ENCODE measurements at regions not wholly inside any gene's neighbourhood (a gene's known extent, or its start where the extent isn't known, plus 50 kb on each side); places are given as distances from the start of the nearest gene placed in this dataset.

DNA sequence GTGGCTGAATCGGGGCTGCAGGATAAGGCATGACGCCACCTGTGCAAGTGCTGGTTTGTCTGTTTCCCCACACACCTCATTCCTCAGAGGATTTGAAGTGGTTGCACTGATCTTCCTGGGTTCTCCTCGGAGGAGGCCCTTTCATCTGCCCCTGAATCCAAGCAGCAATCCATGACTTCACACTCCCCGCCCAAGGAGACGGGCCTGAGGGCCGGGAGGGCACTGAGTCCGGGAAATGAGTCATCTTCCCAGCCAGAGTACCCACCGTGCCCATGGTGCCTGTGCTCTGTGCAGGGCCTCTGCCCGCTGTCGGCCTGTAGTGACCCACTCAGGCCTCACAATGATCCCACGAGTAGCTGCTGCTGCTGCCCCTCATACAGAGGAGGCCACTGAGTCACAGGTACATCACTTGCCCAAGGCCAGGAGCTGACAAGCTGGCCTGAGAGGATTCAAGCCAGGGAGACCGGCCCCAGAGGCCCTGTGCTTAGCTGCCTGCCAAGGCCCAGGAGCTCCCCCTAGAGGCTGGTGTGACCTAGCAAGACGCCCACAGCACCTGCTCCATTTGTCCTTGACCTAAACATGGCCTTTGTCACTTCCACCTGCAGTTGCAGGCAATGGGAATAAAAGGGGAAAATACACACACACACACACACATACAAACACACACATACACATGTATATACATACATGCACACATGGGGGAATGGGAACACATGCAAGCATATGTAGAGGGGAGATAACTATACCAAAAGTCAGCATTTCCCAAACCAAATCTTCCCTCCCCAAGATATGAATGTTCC lies 240.0 kb downstream of the C16orf95 start:
- Histone ChIP-seq H3K9me3 (peaks cover 9% of the 10 kb centered on the region; the same call in 1 of the 2 replicates), H3K4me3 (no peak overlapping the region), H3K4me1 (no peaks in the 10 kb centered on the region), H3K36me3 (replicated peaks) (no peaks in the 10 kb centered on the region), H3K27me3 (ENCODE audit: low read depth) (no peaks in the 10 kb centered on the region)
- in situ Hi-C loops (cut with MboI; ENCODE audit: low sequenced_read_pairs): no loop called here
- peak; percentile 24 to 83 for DNase-seq (ENCODE audit: low spot score in 2 of 2)

DNA sequence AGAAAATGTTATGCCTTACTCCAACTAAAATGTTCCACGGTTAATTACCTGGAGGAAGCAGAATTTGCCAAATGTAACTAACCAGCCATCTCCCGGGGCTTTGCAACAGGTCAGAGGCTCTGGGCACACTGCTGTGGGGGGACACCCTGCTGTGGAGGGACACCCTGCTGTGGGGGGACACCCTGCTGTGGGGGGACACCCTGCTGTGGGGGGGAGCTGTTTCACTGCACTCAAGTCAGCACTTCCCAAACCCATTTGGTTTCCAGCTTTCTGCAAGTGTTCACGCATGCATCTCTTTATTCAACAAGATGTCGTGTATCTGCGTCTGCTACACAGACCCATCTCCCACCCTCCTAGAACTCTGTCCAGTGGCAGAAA lies 239.5 kb downstream of the C16orf95 start:
- Histone ChIP-seq H3K9me3 (peaks cover 9% of the 10 kb centered on the region; the same call in 1 of the 2 replicates), H3K27me3 (ENCODE audit: low read depth) (no peaks in the 10 kb centered on the region), H3K36me3 (replicated peaks) (no peaks in the 10 kb centered on the region), H3K4me1 (no peaks in the 10 kb centered on the region), H3K4me3 (no peak overlapping the region)
- in situ Hi-C loops (cut with MboI; ENCODE audit: low sequenced_read_pairs): no loop called here
- DNase-seq (ENCODE audit: low spot score in 2 of 2): no peak

DNA sequence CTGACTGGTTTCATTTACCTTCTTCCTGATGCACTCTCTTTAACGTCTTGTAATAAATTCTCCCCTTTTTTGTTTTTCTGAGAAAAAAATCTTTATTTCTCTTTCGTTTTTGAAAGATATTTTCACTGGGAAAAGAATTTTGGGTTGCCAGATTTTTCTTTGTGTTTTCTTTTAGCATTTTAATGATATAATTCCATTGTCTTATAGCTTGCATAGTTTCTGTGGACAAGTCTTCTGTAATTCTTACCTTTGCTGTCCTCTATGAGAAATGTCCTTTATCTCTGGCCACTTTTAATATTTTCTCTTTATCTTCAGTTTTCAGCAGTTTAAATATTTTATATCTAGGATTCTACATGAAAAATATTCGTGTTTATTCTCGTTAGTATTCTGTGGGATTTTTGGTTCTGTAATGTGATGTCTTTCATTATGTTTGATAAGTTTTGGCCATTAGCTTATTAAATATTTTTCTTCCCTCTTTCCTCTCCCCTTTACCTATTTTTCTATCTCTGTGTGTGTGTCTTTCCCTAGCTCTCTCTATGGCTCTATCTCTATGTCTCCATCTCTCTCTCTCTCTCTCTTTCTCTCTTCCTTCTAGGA lies 236.5 kb downstream of the C16orf95 start:
- Histone ChIP-seq H3K9me3 (peaks cover 9% of the 10 kb centered on the region; the same call in 1 of the 2 replicates), H3K4me3 (no peak overlapping the region), H3K27me3 (ENCODE audit: low read depth) (no peaks in the 10 kb centered on the region; the same call in 1 of the 2 replicates), H3K36me3 (replicated peaks) (no peaks in the 10 kb centered on the region), H3K4me1 (no peaks in the 10 kb centered on the region)
- DNase-seq (ENCODE audit: low spot score in 2 of 2): no peak
- in situ Hi-C loops (cut with MboI; ENCODE audit: low sequenced_read_pairs): no loop called here

GRCh38 chr16:87085441-87085840 lies 231.8 kb downstream of the C16orf95 start:
- Histone ChIP-seq H3K4me1 (no peaks in the 10 kb centered on the region), H3K4me3 (no peak overlapping the region), H3K36me3 (replicated peaks) (no peaks in the 10 kb centered on the region), H3K27me3 (ENCODE audit: low read depth) (no peaks in the 10 kb centered on the region; the same call in 1 of the 2 replicates), H3K9me3 (peaks cover 5% of the 10 kb centered on the region; the same call in 1 of the 2 replicates)
- in situ Hi-C loops (cut with MboI; ENCODE audit: low sequenced_read_pairs): no loop called here
- DNase-seq (ENCODE audit: low spot score in 2 of 2): no peak

- Histone ChIP-seq H3K27me3 (ENCODE audit: low read depth) (no peaks in the 10 kb centered on the region; the same call in 1 of the 2 replicates), H3K36me3 (replicated peaks) (no peaks in the 10 kb centered on the region), H3K4me1 (no peaks in the 10 kb centered on the region), H3K9me3 (peaks cover 5% of the 10 kb centered on the region; the same call in 1 of the 2 replicates), H3K4me3 (no peak overlapping the region)
- no peak for DNase-seq (ENCODE audit: low spot score in 2 of 2)
- in situ Hi-C loops (cut with MboI; ENCODE audit: low sequenced_read_pairs): no loop called here
These were observed 231.0 kb downstream of the C16orf95 start for GRCh38 chr16:87086156-87086555.

DNA sequence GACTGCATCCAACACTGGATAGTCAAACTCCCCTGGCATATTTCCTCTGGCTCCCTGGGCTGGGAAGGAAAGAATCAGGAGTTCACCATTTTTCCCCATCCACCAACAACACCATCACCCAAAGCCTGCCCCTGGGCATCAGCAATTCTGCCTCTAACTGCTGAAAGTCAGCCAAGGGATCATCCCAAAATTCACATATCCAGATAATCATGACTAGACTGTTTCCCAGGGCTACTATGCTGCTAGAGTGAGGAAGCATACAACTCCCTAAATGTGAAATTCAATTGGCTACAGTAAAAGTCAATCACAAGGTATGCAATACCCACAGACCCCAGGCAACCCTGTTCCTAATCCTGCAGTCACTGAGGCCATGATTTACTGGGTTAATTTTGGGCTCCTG lies 230.6 kb downstream of the C16orf95 start:
- no peaks in the 10 kb centered on the region; the same call in 1 of the 2 replicates for H3K27me3 ChIP-seq (ENCODE audit: low read depth)
- DNase-seq (ENCODE audit: low spot score in 2 of 2): no peak
- H3K4me1 ChIP-seq: no peaks in the 10 kb centered on the region
- in situ Hi-C loops (cut with MboI; ENCODE audit: low sequenced_read_pairs): no loop called here
- H3K36me3 ChIP-seq (replicated peaks): no peaks in the 10 kb centered on the region
- peaks cover under 1% of the 10 kb centered on the region; the same call in 1 of the 2 replicates for H3K9me3 ChIP-seq
- no peak overlapping the region for H3K4me3 ChIP-seq

- in situ Hi-C loops (cut with MboI; ENCODE audit: low sequenced_read_pairs): no loop called here
- no peaks in the 10 kb centered on the region for H3K9me3 ChIP-seq
These were observed 224.2 kb downstream of the C16orf95 start for GRCh38 chr16:87092958-87093357.

DNA sequence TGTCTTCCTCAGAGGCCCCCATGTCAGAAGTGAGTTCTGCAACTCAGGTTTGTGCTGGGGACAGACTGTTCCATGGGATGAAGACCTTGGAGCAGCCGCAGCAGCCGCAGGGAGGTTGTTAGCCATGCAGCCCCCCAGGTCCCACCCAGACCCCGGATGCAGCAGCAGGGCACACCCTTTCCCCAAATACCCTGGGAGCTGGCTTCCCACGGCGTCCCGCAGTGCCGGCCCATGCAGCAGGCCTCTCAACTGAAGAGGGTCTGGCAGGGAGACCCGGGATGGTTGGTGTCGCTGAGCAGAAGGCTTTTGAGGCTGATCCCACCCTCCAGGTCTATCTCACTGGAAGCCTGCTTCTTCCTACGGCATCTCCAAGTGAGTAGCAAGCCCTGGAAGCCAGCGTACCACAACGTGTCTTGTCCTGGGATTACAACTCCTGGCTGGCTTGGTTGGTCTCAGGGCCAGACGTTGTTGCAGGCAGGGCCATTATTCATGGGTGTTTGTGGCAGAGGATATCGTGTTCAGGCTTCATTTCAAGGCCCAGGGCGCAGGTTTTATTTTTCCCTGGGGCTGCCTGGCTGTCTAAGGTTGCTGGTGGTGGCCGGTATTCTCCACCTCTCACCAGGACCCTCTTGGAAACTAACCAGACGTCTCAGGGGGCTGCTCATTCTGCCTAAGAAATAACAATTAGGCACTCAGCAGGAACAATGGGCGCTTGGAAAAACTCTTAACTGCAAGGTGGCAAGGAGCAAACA lies 223.2 kb downstream of the C16orf95 start:
- peaks cover 2% of the 10 kb centered on the region; the same call in 1 of the 2 replicates for H3K4me1 ChIP-seq
- H3K9me3 ChIP-seq: no peaks in the 10 kb centered on the region
- H3K27me3 ChIP-seq (ENCODE audit: low read depth): no peaks in the 10 kb centered on the region
- in situ Hi-C loops (cut with MboI; ENCODE audit: low sequenced_read_pairs): no loop called here
- H3K4me3 ChIP-seq: no peak overlapping the region
- no peak for DNase-seq (ENCODE audit: low spot score in 2 of 2)
- H3K36me3 ChIP-seq (replicated peaks): no peaks in the 10 kb centered on the region

More at GRCh38 chr16:87092958-87093357, 224.2 kb downstream of the C16orf95 start:
- Histone ChIP-seq H3K4me1 (no peaks in the 10 kb centered on the region), H3K36me3 (replicated peaks) (no peaks in the 10 kb centered on the region), H3K4me3 (no peak overlapping the region), H3K27me3 (ENCODE audit: low read depth) (no peaks in the 10 kb centered on the region)
- DNase-seq (ENCODE audit: low spot score in 2 of 2): no peak

- Histone ChIP-seq H3K9me3 (no peaks in the 10 kb centered on the region), H3K36me3 (replicated peaks) (no peaks in the 10 kb centered on the region), H3K4me1 (peaks cover 7% of the 10 kb centered on the region), H3K4me3 (no peak overlapping the region), H3K27me3 (ENCODE audit: low read depth) (no peaks in the 10 kb centered on the region)
- in situ Hi-C loops (cut with MboI; ENCODE audit: low sequenced_read_pairs): no loop called here
- no peak for DNase-seq (ENCODE audit: low spot score in 2 of 2)
These were observed 222.7 kb downstream of the C16orf95 start for GRCh38 chr16:87094556-87094865.

DNA sequence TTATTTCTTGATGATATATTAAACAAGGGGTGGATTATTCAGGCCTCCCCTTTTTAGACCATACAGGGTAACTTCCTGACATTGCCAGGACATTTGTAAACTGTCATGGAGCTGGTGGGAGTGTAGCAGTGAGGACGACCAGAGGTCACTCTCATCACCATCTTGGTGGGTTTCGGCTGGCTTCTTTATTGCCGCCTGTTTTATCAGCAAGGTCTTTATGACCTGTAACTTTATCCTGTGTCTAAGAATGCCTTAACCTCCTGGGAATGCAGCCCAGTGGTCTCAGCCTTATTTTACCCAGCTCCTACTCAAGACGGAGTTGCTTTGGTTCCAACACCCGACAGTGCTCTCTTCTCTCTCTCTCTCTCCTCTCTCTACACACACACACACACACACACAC lies 221.9 kb downstream of the C16orf95 start:
- H3K27me3 ChIP-seq (ENCODE audit: low read depth): no peaks in the 10 kb centered on the region
- no peak overlapping the region for H3K4me3 ChIP-seq
- in situ Hi-C loops (cut with MboI; ENCODE audit: low sequenced_read_pairs): no loop called here
- no peak for DNase-seq (ENCODE audit: low spot score in 2 of 2)
- H3K4me1 ChIP-seq: peaks cover 10% of the 10 kb centered on the region
- H3K9me3 ChIP-seq: no peaks in the 10 kb centered on the region
- H3K36me3 ChIP-seq (replicated peaks): no peaks in the 10 kb centered on the region

- no peaks in the 10 kb centered on the region for H3K36me3 ChIP-seq (replicated peaks)
- peaks cover 10% of the 10 kb centered on the region for H3K4me1 ChIP-seq
- in situ Hi-C loops (cut with MboI; ENCODE audit: low sequenced_read_pairs): no loop called here
- no peaks in the 10 kb centered on the region for H3K27me3 ChIP-seq (ENCODE audit: low read depth)
- H3K9me3 ChIP-seq: no peaks in the 10 kb centered on the region
- DNase-seq (ENCODE audit: low spot score in 2 of 2): no peak
- no peak overlapping the region for H3K4me3 ChIP-seq
These were observed 220.4 kb downstream of the C16orf95 start for GRCh38 chr16:87096746-87097333.

GRCh38 chr16:87098361-87098760 lies 218.8 kb downstream of the C16orf95 start:
- Histone ChIP-seq H3K4me3 (no peak overlapping the region), H3K4me1 (peaks cover 10% of the 10 kb centered on the region), H3K9me3 (no peaks in the 10 kb centered on the region), H3K27me3 (ENCODE audit: low read depth) (no peaks in the 10 kb centered on the region), H3K36me3 (replicated peaks) (no peaks in the 10 kb centered on the region)
- no peak for DNase-seq (ENCODE audit: low spot score in 2 of 2)
- in situ Hi-C loops (cut with MboI; ENCODE audit: low sequenced_read_pairs): no loop called here

DNA sequence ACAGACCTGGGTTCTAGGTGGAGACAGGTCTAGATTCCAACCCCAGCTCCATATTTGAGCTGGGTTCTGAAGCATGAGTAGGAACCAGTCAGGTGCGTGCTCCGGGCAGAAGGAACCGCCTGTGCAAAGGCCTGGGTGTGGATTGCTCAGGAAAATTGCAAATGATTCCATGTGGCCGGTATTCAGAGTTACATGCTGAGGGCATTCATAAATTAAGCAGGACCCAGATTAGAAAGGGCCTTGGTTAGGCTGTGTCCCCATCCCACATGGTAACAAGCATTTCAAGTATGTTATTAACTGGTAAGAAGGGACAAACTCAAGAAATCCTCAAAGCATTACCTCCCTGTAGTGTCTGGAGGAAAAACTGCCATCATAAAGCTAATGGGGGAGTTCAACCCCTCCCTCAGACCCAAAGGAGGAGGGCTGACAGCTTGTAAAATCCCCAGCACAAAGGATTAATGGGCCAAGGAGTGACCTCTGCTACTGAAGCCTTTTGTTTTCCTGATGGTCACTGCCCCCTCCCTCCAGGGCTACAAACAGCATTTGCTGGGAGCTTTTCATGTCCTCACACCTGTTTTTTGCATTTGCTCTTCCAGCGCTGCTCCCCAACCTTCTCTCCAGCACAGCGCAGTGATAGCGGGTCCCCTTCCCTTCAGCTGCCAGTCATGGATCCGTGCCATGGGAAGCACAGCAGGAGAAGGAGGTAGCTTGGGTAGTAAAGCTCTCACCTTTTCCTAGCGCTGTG lies 218.0 kb downstream of the C16orf95 start:
- peaks cover 10% of the 10 kb centered on the region for H3K4me1 ChIP-seq
- H3K9me3 ChIP-seq: no peaks in the 10 kb centered on the region
- H3K36me3 ChIP-seq (replicated peaks): no peaks in the 10 kb centered on the region
- H3K27me3 ChIP-seq (ENCODE audit: low read depth): no peaks in the 10 kb centered on the region
- peak; percentile 13 to 58 for DNase-seq (ENCODE audit: low spot score in 2 of 2)
- in situ Hi-C loops (cut with MboI; ENCODE audit: low sequenced_read_pairs): no loop called here
- H3K4me3 ChIP-seq: no peak overlapping the region
